GM12872 (cell line): ENCODE measurements at regions not wholly inside any gene's neighbourhood (a gene's known extent, or its start where the extent isn't known, plus 50 kb on each side); places are given as distances from the start of the nearest gene placed in this dataset.

Source experiments
- CTCF ChIP-seq: IDR thresholded peaks from 3 replicates; pipeline ENCODE4 v1.5.1; 2011; ENCODE audit warnings: low read depth, mild to moderate bottlenecking, low read length, moderate library complexity; ENCODE audit not compliant: insufficient read depth

GRCh38 chr9:72459308-72459707, 62.1 kb upstream of the TMC1 start:
- TF ChIP-seq CTCF: no peak

GRCh38 chr9:72458153-72458552, 63.3 kb upstream of the TMC1 start:
- no peak for TF ChIP-seq CTCF

GRCh38 chr9:72457366-72457765, 64.0 kb upstream of the TMC1 start:
- no peak for TF ChIP-seq CTCF

- TF ChIP-seq CTCF: no peak
These were observed 66.4 kb upstream of the TMC1 start for GRCh38 chr9:72454871-72455491.

GRCh38 chr9:72453797-72454196, 67.6 kb upstream of the TMC1 start:
- no peak for TF ChIP-seq CTCF

GRCh38 chr9:72445306-72445995, 76.0 kb upstream of the TMC1 start:
- no peak for TF ChIP-seq CTCF

- TF ChIP-seq CTCF: no peak
These were observed 77.0 kb upstream of the TMC1 start for GRCh38 chr9:72444435-72444834.
